ENCODE measurements at regions not wholly inside any gene's neighbourhood (a gene's known extent, or its start where the extent isn't known, plus 50 kb on each side); places are given as distances from the start of the nearest gene placed in this dataset.

GRCh38 chr22:44442186-44442815 is 55.7 kb downstream of the RTL6 start:
- DNase-seq (ENCODE audit: insufficient read length), result no peak
- FAIRE-seq, result no peak
- TF ChIP-seq POLR2AphosphoS5 (IDR thresholded peaks at IDR 0.05; ENCODE audit: low read depth, low read length), result no peak
- TF ChIP-seq TAF1 (IDR thresholded peaks at IDR 0.05; ENCODE audit: borderline replicate concordance, low read depth, low read length), result no peak
- no peak for TF ChIP-seq POLR2A (IDR thresholded peaks at IDR 0.05; ENCODE audit: low read depth, low read length)

- no peak for FAIRE-seq
- DNase-seq (ENCODE audit: insufficient read length), result no peak
- TF ChIP-seq POLR2A (IDR thresholded peaks at IDR 0.05; ENCODE audit: low read depth, low read length), result no peak
- no peak for TF ChIP-seq POLR2AphosphoS5 (IDR thresholded peaks at IDR 0.05; ENCODE audit: low read depth, low read length)
- TF ChIP-seq TAF1 (IDR thresholded peaks at IDR 0.05; ENCODE audit: borderline replicate concordance, low read depth, low read length), result no peak
Observed at GRCh38 chr22:44441401-44442185, 56.4 kb downstream of the RTL6 start.

- no peak for TF ChIP-seq POLR2A (IDR thresholded peaks at IDR 0.05; ENCODE audit: low read depth, low read length)
- no peak for TF ChIP-seq TAF1 (IDR thresholded peaks at IDR 0.05; ENCODE audit: borderline replicate concordance, low read depth, low read length)
- TF ChIP-seq POLR2AphosphoS5 (IDR thresholded peaks at IDR 0.05; ENCODE audit: low read depth, low read length), result no peak
- DNase-seq (ENCODE audit: insufficient read length) (no peak), FAIRE-seq (no peak)
Observed at GRCh38 chr22:44440224-44441160, 57.5 kb downstream of the RTL6 start.

GRCh38 chr22:44439356-44440223 is 58.4 kb downstream of the RTL6 start:
- TF ChIP-seq TAF1 (IDR thresholded peaks at IDR 0.05; ENCODE audit: borderline replicate concordance, low read depth, low read length), result no peak
- FAIRE-seq (no peak), DNase-seq (ENCODE audit: insufficient read length) (no peak)

GRCh38 chr22:44438481-44439131 is 59.4 kb downstream of the RTL6 start:
- no peak for DNase-seq (ENCODE audit: insufficient read length)
- no peak for FAIRE-seq
- no peak for TF ChIP-seq POLR2A (IDR thresholded peaks at IDR 0.05; ENCODE audit: low read depth, low read length)
- no peak for TF ChIP-seq TAF1 (IDR thresholded peaks at IDR 0.05; ENCODE audit: borderline replicate concordance, low read depth, low read length)
- no peak for TF ChIP-seq POLR2AphosphoS5 (IDR thresholded peaks at IDR 0.05; ENCODE audit: low read depth, low read length)

- no peak for TF ChIP-seq TAF1 (IDR thresholded peaks at IDR 0.05; ENCODE audit: borderline replicate concordance, low read depth, low read length)
- no peak for TF ChIP-seq POLR2A (IDR thresholded peaks at IDR 0.05; ENCODE audit: low read depth, low read length)
- no peak for TF ChIP-seq POLR2AphosphoS5 (IDR thresholded peaks at IDR 0.05; ENCODE audit: low read depth, low read length)
- DNase-seq (ENCODE audit: insufficient read length), result no peak
- FAIRE-seq, result no peak
Observed at GRCh38 chr22:44438056-44438455, 60.0 kb downstream of the RTL6 start.

- FAIRE-seq, result no peak
- no peak for TF ChIP-seq TAF1 (IDR thresholded peaks at IDR 0.05; ENCODE audit: borderline replicate concordance, low read depth, low read length)
- TF ChIP-seq POLR2A (IDR thresholded peaks at IDR 0.05; ENCODE audit: low read depth, low read length), result no peak
- no peak for TF ChIP-seq POLR2AphosphoS5 (IDR thresholded peaks at IDR 0.05; ENCODE audit: low read depth, low read length)
- DNase-seq (ENCODE audit: insufficient read length), result no peak
Observed at GRCh38 chr22:44437216-44438055, 60.6 kb downstream of the RTL6 start.

GRCh38 chr22:44436736-44437135 is 61.3 kb downstream of the RTL6 start:
- no peak for DNase-seq (ENCODE audit: insufficient read length)
- no peak for TF ChIP-seq POLR2A (IDR thresholded peaks at IDR 0.05; ENCODE audit: low read depth, low read length)
- no peak for TF ChIP-seq POLR2AphosphoS5 (IDR thresholded peaks at IDR 0.05; ENCODE audit: low read depth, low read length)
- TF ChIP-seq TAF1 (IDR thresholded peaks at IDR 0.05; ENCODE audit: borderline replicate concordance, low read depth, low read length), result no peak
- no peak for FAIRE-seq

- no peak for TF ChIP-seq POLR2A (IDR thresholded peaks at IDR 0.05; ENCODE audit: low read depth, low read length)
- no peak for TF ChIP-seq TAF1 (IDR thresholded peaks at IDR 0.05; ENCODE audit: borderline replicate concordance, low read depth, low read length)
- no peak for TF ChIP-seq POLR2AphosphoS5 (IDR thresholded peaks at IDR 0.05; ENCODE audit: low read depth, low read length)
- FAIRE-seq (no peak), DNase-seq (ENCODE audit: insufficient read length) (no peak)
Observed at GRCh38 chr22:44431256-44431655, 66.8 kb downstream of the RTL6 start.

All from GM12892 (cell line).